ENCODE measurements at regions not wholly inside any gene's neighbourhood (a gene's known extent, or its start where the extent isn't known, plus 50 kb on each side); places are given as distances from the start of the nearest gene placed in this dataset.
"Not testable (repeated sequence)": the region's sequence is repeated elsewhere in the genome, so short reads cannot be mapped to it uniquely, and the experiment has no call there.

DNA sequence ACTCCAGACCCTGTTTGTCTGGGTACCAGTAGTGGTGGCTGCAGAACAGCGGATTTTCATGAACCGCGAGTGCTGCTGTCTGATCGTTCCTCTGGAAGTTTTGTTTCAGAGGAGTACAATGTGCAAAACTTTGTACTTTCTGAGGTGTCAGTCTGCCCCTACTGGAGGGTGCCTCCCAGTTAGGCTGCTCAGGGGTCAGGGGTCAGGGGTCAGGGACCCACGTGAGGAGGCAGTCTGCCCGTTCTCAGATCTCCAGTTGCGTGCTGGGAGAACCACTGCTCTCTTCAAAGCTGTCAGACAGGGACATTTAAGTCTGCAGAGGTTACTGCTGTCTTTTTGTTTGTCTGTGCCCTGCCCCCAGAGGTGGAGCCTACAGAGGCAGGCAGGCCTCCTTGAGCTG, 84.9 kb downstream of the POU4F1 start:
- TF ChIP-seq EHMT2 (IDR thresholded peaks at IDR 0.05; ENCODE audit: borderline replicate concordance, low read depth, low read length); MXI1 (IDR thresholded peaks at IDR 0.05; ENCODE audit: borderline replicate concordance, low read depth, low read length); HDAC6 (IDR thresholded peaks at IDR 0.05; ENCODE audit: low read depth, low read length); ZNF709 (CRISPR knock-in tag; IDR thresholded peaks at IDR 0.05); ZNF768 (CRISPR knock-in tag; IDR thresholded peaks at IDR 0.05); CREB1 (IDR thresholded peaks at IDR 0.05); CREB1 (CRISPR knock-in tag; IDR thresholded peaks at IDR 0.05); MEF2D (CRISPR knock-in tag; IDR thresholded peaks at IDR 0.05); ZNF780A (CRISPR knock-in tag; IDR thresholded peaks at IDR 0.05): not testable (repeated sequence)
- TF ChIP-seq, protein P1, sequence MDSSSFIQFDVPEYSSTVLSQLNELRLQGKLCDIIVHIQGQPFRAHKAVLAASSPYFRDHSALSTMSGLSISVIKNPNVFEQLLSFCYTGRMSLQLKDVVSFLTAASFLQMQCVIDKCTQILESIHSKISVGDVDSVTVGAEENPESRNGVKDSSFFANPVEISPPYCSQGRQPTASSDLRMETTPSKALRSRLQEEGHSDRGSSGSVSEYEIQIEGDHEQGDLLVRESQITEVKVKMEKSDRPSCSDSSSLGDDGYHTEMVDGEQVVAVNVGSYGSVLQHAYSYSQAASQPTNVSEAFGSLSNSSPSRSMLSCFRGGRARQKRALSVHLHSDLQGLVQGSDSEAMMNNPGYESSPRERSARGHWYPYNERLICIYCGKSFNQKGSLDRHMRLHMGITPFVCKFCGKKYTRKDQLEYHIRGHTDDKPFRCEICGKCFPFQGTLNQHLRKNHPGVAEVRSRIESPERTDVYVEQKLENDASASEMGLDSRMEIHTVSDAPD (CRISPR knock-in tag; IDR thresholded peaks at IDR 0.05), result not testable (repeated sequence)

All from HepG2 (cell line).